LNCAP (cell line): ENCODE measurements at regions not wholly inside any gene's neighbourhood (a gene's known extent, or its start where the extent isn't known, plus 50 kb on each side); places are given as distances from the start of the nearest gene placed in this dataset.

Experiments used
- TF ChIP-seq, protein P1 (sequence below): fragments of 450-650 bp; IDR thresholded peaks from 2 replicates; pipeline ENCODE4 v1.5.1; 2017; ENCODE audit warnings: mild to moderate bottlenecking

DNA sequence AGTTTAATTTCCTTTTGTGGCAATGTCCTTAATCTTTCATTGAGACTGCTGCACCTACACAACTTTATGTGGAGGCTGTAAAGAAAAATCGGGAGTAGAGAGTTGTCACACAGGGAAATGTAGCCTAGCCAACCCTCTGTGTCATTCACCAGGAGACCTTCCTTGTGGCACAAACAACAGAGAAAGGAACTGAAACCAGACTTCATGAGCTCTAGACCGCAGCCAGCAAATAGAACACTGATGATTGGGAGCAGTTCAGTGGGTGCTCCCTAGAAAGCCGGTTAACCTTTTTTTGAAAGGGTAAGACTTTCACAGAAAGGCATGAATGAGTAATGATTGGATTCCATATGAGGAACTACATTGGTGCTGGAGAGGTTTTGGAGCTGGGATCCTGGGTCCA is 1752.4 kb upstream of the CELF4 start:
- TF ChIP-seq, protein P1, sequence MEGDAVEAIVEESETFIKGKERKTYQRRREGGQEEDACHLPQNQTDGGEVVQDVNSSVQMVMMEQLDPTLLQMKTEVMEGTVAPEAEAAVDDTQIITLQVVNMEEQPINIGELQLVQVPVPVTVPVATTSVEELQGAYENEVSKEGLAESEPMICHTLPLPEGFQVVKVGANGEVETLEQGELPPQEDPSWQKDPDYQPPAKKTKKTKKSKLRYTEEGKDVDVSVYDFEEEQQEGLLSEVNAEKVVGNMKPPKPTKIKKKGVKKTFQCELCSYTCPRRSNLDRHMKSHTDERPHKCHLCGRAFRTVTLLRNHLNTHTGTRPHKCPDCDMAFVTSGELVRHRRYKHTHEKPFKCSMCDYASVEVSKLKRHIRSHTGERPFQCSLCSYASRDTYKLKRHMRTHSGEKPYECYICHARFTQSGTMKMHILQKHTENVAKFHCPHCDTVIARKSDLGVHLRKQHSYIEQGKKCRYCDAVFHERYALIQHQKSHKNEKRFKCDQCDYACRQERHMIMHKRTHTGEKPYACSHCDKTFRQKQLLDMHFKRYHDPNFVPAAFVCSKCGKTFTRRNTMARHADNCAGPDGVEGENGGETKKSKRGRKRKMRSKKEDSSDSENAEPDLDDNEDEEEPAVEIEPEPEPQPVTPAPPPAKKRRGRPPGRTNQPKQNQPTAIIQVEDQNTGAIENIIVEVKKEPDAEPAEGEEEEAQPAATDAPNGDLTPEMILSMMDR = no peak

DNA sequence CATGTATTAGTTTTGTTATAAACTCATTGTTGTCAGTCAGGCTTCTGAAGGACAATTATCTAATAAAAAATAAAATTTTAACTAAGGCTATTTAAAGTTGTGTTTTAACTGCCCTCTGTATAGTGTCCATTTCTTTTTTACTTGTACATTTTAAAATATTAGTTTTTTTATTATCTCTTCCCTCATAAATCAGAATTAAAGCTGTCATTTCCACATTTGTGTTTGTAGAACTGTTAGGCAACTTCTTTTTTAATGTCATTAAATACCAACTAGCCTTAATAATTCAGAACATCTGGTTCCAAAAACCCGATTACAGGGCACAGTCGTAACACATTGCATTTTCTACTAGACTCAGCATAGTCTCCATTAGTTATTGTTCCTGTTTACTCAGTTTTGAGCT is 1749.0 kb upstream of the CELF4 start:
- TF ChIP-seq, protein P1 = no peak

DNA sequence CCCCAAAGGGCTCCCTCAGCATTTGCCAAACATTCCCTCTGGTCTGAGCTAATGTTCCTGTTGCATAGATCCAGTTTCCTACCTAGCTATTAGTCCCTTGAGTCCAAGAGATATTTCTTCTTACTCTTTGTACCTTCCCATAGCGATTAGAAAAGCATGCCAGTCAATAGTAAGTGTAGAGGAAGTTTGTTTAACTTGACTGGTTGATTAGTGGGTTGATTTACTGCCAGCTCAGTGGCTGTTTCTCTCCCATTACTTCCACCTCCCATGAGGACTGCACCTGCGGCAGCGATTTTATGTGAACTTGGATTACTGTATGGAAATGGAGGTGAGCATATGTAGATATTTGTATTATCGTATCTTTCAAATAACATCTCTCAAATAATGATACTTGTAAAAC is 1748.4 kb upstream of the CELF4 start:
- TF ChIP-seq, protein P1 = no peak

DNA sequence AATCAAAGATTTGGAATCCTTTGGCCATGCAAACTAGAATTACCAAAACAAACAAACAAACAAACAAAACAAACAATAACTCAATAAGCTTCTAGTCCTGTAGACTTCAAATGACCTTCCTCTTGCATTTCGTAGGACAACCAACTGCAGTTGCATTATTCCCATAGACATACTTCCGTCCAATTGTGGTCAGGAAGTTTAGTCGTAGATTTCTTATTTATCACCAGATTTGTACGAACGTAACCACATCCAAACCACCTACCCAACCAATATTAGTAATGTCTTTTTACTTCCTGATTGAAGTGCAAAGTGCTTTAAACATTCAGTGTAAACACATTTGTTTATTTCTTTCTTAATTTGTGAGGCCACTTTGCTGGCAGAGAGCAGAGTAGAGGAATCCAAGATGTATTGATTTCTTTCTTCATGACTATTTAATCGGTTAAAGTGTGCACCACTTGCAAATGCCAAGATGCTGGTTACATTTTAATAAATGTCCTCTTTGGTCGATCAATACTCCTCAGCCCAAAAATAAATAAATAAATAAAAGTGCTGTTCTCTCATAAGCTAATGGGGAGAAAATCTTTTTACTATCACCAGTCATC is 1745.6 kb upstream of the CELF4 start:
- TF ChIP-seq, protein P1 = no peak

DNA sequence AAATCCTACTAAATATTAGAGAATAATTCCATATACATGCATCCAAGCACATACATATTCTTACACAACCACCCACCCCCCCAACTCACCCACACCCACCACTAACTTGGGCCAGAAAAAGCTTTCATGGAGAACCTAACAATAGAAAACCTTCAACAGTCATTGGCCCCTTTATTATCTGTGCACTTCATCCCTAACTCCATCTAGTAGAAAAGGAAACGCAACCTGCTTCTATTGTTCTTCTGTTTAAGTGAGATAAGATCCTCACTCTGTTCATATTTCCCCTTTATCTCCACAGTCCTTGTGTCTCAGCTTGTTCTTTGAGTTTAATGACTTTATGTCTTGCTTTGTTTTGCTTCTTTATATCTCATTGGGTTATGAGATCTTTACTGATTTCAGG is 1740.2 kb upstream of the CELF4 start:
- TF ChIP-seq, protein P1 = no peak

DNA sequence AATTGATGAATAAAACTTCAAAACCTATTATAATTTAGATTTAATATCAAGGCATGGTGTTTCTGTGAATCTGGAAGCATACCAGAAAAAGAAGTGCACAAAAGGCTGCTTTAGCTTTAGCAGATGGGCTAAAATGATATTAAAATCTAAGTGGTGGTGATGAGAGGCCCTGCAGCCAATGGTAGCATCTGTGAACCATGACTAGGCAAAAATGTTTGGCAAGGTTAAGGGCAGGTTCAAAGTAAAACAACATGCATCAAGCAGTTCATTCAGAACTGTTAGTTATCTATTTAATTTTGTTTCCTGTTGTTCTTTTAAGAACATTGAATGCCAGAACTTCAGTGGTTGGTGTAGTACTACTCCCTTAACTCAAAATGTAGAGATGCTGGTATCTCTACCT is 1736.9 kb upstream of the CELF4 start:
- TF ChIP-seq, protein P1 = no peak

DNA sequence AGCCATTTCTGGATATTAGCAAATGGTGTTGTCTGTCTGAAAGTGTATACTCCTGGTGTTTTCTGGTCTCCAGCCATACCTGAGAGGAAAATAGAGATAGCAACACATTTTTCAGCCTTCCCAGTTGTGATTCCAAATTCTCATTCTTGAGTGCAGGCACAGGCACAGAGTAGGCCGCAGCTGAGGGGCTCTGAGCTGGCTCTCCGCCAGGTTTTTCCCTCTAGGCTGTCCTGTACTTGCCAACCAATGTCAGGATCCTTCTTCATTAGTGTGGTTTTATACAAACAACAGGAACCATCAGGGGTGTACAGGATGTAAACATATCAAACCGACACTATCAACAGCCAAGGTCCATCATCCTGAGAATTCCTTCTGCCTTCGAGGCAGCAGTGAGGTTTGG is 1733.6 kb upstream of the CELF4 start:
- TF ChIP-seq, protein P1 = no peak

DNA sequence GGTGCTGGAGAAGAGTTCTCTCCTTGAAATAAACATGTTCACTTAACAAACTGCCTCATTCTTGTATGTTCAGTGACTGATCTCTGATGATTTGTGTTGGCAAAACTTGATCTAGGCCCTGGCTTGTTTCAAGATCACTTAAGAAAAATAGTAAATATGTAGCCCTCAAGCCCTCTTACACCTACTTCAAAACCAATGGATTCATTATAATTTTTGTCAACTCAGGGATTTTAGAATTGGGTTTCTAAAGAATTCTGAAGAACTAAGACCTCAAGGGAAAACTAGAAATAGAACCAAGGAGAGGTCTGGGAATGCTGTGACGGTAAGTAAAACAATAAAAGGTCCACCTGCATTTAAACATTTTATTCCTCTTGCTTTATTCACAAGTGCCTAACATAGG is 1731.6 kb upstream of the CELF4 start:
- TF ChIP-seq, protein P1 = no peak
